Astrocyte of the spinal cord (primary cell): ENCODE measurements at regions not wholly inside any gene's neighbourhood (a gene's known extent, or its start where the extent isn't known, plus 50 kb on each side); places are given as distances from the start of the nearest gene placed in this dataset.

Source experiments
- DNase-seq: peaks from one replicate; pipeline ENCODE4 v3.0.0; 2011; ENCODE audit warnings: low read depth, low spot score
- H3K4me3 ChIP-seq: 2 replicates; pipeline ENCODE4 v1.5.1; 2011; ENCODE audit warnings: low read depth, mild to moderate bottlenecking, low read length, moderate library complexity
- in situ Hi-C: cut with HindIII; loops from 2 replicates; pipeline ENCODE4 v1.10.0; 2017; ENCODE audit warnings: low sequenced_read_pairs
- TF ChIP-seq, protein P1 (sequence below): IDR thresholded peaks from 2 replicates; pipeline ENCODE4 v1.5.1; 2012; ENCODE audit warnings: low read depth, mild to moderate bottlenecking, low read length, inconsistent platforms

DNA sequence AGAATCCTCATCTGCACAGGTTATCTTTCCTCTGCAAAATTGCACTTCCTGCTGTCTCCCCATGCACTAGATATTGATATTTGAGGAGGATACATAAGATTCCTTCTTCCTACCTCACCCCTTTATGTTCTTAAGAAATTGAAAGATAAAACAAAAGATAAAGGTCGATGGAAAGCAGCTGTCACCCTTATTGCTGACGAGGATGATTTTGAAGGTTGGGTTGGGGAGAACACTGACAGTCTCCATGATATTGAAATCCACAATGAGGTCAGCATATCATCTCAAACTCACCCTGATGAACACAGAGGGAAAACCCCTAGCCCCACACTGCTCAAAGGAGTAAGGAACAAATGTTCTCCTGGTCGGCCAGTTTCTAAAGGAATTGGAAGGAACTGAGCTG, 110.6 kb upstream of the FUT9 start:
- H3K4me3 ChIP-seq, result no peak overlapping the region
- no peak for DNase-seq
- in situ Hi-C loops, result no loop called here
- TF ChIP-seq, protein P1, sequence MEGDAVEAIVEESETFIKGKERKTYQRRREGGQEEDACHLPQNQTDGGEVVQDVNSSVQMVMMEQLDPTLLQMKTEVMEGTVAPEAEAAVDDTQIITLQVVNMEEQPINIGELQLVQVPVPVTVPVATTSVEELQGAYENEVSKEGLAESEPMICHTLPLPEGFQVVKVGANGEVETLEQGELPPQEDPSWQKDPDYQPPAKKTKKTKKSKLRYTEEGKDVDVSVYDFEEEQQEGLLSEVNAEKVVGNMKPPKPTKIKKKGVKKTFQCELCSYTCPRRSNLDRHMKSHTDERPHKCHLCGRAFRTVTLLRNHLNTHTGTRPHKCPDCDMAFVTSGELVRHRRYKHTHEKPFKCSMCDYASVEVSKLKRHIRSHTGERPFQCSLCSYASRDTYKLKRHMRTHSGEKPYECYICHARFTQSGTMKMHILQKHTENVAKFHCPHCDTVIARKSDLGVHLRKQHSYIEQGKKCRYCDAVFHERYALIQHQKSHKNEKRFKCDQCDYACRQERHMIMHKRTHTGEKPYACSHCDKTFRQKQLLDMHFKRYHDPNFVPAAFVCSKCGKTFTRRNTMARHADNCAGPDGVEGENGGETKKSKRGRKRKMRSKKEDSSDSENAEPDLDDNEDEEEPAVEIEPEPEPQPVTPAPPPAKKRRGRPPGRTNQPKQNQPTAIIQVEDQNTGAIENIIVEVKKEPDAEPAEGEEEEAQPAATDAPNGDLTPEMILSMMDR, result no peak

DNA sequence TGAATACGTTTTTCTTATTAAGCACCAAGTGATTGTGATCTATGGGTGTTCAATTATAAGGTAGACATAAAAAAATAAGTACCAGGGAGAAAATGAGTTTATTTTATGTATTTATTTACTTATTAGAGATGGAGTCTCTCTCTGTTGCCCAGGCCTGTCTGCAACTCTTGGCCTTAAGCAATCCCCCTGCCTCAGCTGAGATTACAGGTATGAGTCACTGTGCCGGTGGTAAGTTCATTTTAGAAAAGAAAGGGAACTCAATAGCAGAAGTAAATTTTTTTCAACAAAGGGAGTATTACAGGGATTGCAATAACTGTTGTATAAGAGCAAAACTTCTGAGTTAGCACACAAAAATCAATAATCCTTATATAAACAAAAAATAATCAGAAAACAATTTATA, 98.7 kb upstream of the FUT9 start:
- TF ChIP-seq, protein P1, result no peak
- in situ Hi-C loops, result no loop called here
- H3K4me3 ChIP-seq, result no peak overlapping the region
- no peak for DNase-seq

DNA sequence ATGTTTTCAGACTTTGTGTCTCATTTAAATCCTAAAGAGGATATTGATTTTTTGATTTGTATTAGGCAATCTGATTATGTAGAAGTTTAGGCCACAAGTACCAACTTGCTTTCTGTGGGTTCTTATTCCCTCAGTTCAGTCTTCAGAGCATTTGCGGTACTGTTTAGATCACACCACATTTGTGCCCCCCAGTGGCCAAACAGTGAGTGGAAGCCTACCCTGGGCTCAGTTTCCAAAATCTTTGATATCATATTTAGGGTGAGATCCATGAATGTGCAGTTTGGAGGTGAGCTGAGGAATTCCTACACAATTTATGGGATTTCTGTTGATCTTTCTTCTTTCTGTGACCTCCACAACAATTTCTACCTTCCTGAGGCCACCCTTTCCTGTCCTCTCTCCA, 92.3 kb upstream of the FUT9 start:
- no peak overlapping the region for H3K4me3 ChIP-seq
- in situ Hi-C loops, result no loop called here
- TF ChIP-seq, protein P1, result peak; percentile 12
- DNase-seq, result no peak

DNA sequence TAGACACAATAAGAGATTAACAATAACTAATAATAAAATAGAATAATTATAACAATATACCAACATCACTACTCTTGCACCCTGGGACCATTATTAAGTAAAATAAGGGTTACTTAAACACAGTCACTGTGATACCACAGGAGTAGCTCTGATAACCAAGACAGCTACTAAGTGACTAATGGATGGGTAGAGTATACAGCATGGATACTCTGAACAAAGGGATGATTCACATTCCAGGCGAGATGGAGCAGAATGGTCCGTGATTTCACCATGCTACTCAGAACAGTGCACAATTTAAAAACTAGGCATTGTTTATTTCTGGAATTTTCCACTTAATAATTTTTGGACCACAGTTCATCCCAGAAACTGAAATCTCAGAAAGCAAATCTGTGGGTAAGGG, 80.0 kb upstream of the FUT9 start:
- no peak for DNase-seq
- TF ChIP-seq, protein P1, result no peak
- no peak overlapping the region for H3K4me3 ChIP-seq
- in situ Hi-C loops, result no loop called here

DNA sequence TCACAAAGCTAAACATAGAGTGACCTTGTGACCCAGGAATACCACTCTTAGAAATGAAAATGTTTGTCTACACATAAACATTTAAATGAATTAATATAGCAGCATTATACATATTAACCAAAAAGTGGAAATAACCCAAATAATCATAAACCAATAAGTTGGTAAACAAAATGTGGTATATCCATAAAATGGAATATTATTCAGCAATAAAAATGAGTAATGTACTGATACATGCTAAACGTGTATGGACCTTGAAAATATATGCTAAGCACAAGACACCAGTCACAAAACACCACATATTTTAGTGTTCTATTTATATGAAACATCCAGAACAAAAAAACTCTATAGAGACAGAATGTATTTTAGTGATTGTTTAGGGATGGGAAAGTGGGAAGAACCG, 68.9 kb upstream of the FUT9 start:
- in situ Hi-C loops, result no loop called here
- no peak for DNase-seq
- TF ChIP-seq, protein P1, result no peak

DNA sequence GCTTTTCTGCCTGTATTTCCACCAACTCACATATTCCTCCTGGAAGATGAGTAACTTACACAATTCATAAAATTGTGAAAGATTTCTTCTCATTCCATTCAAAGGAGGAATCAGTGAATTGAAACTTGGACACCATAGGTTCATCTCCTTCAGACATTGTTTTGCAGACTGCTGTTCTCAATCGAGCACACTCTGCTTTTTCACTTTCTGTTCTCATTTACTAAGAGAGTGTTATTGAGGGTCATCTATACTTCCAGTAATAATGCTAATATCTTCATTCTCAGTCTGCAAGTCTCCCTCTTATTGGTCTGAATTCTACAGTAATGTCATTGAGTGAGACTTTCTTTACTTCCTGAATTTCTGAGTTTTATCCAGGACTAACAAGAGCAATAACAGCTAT, 67.5 kb upstream of the FUT9 start:
- DNase-seq, result no peak
- H3K4me3 ChIP-seq, result no peak overlapping the region
- in situ Hi-C loops, result no loop called here
- TF ChIP-seq, protein P1, result no peak

More for the DNA sequence above, 68.9 kb upstream of the FUT9 start:
- H3K4me3 ChIP-seq, result no peak overlapping the region

DNA sequence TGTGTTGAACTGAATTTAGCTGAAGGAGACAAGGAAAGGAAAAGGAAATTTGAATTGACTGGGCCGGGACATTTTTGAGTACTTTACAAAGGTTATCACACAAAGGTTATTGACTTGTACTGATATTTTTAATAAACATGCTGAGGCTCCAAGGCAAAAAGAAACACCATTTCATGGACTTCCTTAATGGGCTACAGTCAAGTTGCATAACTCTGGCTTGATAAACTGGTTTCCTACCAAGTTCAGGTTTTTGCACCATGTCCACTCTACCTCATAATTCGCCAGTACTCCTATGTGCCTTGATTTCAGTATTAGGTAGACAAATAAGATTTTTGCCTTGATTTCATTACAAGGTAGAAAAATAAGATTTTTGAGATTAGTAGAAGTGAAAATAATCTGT, 65.8 kb upstream of the FUT9 start:
- TF ChIP-seq, protein P1, result no peak
- no peak for DNase-seq
- no peak overlapping the region for H3K4me3 ChIP-seq
- in situ Hi-C loops, result no loop called here
